HL-60 (cell line): ENCODE measurements at regions not wholly inside any gene's neighbourhood (a gene's known extent, or its start where the extent isn't known, plus 50 kb on each side); places are given as distances from the start of the nearest gene placed in this dataset.

Source experiments
- CTCF ChIP-seq: IDR thresholded peaks from one replicate; pipeline ENCODE4 v1.5.1; 2011; ENCODE audit warnings: low read length, control low read depth, inconsistent platforms; ENCODE audit not compliant: insufficient read depth
- GABPA ChIP-seq: IDR thresholded peaks from 2 replicates; pipeline ENCODE4 v1.6.1; 2012; ENCODE audit warnings: low read depth
- POLR2AphosphoS5 ChIP-seq: IDR thresholded peaks from 2 replicates; pipeline ENCODE4 v1.6.1; 2012; ENCODE audit warnings: low read depth
- REST ChIP-seq: IDR thresholded peaks from 2 replicates; pipeline ENCODE4 v1.6.1; 2012; ENCODE audit warnings: low read depth; ENCODE audit not compliant: insufficient replicate concordance
- SPI1 ChIP-seq: IDR thresholded peaks from 2 replicates; pipeline ENCODE4 v1.6.1; 2012; ENCODE audit warnings: low read depth, mild to moderate bottlenecking, borderline replicate concordance

- no peak for TF ChIP-seq CTCF
- no peak for TF ChIP-seq SPI1
- no peak for TF ChIP-seq POLR2AphosphoS5
- no peak for TF ChIP-seq REST
- no peak for TF ChIP-seq GABPA
These were observed 221.6 kb upstream of the HS3ST5 start for GRCh38 chr6:114564302-114564933.
